Tibial nerve (tissue), 3 donors: ENCODE measurements at regions not wholly inside any gene's neighbourhood (a gene's known extent, or its start where the extent isn't known, plus 50 kb on each side); places are given as distances from the start of the nearest gene placed in this dataset.
A peak's percentile ranks its signal among the peaks of the same experiment; 100 is the strongest.

Experiments used
- POLR2A ChIP-seq, 2 donors: fragments of 450-650 bp; IDR thresholded peaks; one replicate each; pipeline ENCODE4 v1.6.1; 2017; ENCODE audit warnings: antibody characterized with exemption in 2 of 2, mild to moderate bottlenecking in 2 of 2, moderate library complexity in 2 of 2
- TF ChIP-seq, protein P1 (sequence below), 5 experiments: fragments of 200-600 bp in 3 of 5; fragments of 450-650 bp in 2 of 5; sonication (generic) in 3 of 5; IDR thresholded peaks; one replicate each; pipeline ENCODE4 v1.5.1; 2016 to 2019; ENCODE audit warnings: antibody characterized with exemption in 5 of 5, mild to moderate bottlenecking in 3 of 5, moderate library complexity in 2 of 5

DNA sequence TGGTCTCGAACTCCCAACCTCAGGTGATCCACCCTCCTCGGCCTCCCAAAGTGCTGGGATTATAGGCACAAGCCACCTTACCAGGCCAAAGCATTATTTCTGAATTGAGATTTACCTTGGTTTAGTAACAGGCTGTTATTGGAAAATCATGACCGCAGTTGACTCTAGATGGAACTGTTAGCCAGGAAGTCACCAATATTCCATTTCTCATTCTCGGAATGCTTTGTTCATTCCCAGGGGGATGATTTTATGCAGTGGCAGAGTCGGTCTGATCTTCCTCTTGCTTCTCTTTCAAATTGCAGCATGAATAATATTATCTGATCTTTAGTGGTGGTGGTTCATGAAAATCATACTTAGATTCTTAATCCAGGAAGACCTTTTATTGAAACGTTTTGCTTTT, 195.5 kb upstream of the MBNL1 start:
- TF ChIP-seq, protein P1, sequence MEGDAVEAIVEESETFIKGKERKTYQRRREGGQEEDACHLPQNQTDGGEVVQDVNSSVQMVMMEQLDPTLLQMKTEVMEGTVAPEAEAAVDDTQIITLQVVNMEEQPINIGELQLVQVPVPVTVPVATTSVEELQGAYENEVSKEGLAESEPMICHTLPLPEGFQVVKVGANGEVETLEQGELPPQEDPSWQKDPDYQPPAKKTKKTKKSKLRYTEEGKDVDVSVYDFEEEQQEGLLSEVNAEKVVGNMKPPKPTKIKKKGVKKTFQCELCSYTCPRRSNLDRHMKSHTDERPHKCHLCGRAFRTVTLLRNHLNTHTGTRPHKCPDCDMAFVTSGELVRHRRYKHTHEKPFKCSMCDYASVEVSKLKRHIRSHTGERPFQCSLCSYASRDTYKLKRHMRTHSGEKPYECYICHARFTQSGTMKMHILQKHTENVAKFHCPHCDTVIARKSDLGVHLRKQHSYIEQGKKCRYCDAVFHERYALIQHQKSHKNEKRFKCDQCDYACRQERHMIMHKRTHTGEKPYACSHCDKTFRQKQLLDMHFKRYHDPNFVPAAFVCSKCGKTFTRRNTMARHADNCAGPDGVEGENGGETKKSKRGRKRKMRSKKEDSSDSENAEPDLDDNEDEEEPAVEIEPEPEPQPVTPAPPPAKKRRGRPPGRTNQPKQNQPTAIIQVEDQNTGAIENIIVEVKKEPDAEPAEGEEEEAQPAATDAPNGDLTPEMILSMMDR (IDR thresholded peaks at IDR 0.05) = peak in 1 of 5 experiments; percentile 19
- no peak for TF ChIP-seq POLR2A (IDR thresholded peaks at IDR 0.05)
